Mucosa of gallbladder (tissue), 1 donor: ENCODE measurements at regions not wholly inside any gene's neighbourhood (a gene's known extent, or its start where the extent isn't known, plus 50 kb on each side); places are given as distances from the start of the nearest gene placed in this dataset.

ENCODE experiments used
- DNase-seq: peaks from one replicate; pipeline ENCODE4 v3.0.0-alpha.2; 2020; ENCODE audit warnings: low spot score
- donor health status: DM: no; HTN: no; CAD: no.

DNA sequence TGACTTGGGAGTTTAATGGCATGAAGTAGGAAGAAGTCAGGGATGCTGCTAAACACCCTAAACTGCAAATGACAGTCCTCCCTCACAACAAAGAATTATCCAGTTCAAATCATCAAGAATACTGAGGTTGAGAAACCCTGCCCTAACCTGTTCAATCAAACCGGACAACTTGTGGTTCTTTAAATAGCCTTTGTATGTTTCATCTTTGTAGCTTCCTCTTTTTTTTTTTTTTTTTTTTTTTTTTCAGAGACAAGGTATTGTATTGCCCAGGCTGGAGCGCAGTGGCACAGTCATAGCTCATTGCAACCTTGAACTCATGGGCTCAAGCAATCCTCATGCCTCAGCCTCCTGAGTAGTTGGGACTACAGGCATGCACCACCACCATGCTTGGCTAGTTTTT, 52.5 kb upstream of the TTC29 start:
- no peak for DNase-seq

DNA sequence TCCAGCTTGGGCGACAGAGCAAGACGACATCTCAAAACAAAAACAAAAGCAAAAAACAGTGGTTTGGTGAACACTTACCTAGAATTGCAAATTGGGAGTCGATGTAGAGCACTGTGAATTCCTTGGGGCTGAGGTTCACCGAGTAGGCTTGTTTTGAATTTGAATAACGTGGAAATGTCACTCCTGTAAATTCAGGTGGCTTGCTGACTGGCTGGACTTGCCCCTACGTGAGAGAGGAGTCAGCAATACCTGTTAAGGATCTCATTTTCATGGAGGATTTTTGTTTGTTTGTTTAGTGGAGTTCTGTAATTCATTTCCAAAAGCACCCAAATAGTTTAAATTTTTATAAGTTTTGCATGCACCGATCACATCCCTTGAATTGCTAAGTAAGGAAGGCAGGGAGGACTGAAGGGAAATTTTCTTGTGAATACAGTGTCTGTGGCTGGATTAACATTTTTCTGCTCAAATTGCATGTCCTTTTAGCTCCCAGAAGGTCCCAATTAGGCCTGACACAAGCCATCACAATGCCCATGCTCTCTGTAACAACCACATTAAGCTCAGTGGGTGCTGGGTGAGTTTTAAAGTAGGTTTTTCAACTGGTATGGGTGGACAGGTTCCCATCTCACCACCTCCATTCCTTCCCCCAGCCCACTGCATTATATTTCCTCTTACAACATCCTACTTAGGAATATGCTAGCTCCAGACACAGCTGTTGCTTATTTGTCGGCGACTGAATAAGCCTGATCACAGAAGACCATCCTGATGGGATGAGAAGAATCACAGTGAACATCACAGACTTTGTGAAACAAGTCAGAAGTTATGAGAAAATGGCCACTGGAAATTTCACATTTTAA, 58.5 kb upstream of the TTC29 start:
- DNase-seq: no peak

DNA sequence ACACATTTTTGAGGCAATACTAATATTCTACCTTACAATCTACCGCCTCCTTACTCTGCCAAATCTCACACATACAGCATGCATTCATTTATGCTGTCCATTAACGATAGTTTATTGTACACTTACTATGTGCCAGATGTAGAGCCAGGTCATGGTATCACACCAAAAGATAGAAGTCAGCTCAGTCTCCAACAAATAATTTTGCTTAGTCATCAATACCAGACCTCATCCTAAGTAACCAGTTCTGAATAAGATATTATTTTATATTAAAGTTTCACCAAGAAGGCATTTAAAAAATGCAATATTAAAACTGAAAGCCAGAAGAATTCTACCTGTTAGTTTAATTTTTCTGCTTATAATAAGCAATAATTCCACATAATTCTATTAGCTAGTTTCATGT, 60.6 kb upstream of the TTC29 start:
- no peak for DNase-seq

DNA sequence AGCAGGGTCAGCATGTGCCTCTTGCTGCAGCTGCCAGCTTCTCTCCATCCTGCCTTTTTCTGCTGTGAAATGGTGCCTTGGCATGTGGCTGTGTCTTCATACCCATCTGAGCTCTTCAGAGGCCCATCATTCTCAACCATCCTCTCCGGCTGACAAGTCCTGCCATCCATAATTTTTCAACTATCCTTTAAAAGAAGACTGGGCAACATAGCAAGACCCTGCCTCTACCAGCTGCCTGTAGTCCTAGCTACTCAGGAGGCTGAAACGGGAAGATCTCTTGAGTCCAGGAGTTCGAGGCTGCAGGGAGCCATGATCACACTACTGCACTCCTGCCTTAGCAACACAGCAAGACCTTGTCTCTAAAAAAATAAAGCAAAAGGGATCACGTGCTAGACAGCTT, 64.2 kb upstream of the TTC29 start:
- no peak for DNase-seq

DNA sequence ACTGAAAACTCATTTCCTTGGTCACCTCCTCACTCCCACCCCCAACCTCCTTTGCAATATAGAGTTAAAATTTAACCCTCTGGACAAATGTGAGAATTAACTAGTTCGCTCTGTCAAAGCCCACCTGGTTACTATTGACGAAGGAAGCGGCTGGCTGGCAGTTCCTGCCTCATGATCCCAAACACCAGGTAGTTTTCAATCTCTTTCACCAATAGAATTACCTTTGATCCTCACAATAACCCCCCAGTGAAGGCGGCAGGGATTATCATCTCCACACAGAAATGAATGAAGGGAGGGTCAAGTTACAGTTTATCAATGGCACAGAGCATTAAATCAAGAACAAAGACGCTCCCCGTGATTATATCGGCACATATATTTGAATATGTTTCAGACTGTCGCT, 65.7 kb upstream of the TTC29 start:
- no peak for DNase-seq

DNA sequence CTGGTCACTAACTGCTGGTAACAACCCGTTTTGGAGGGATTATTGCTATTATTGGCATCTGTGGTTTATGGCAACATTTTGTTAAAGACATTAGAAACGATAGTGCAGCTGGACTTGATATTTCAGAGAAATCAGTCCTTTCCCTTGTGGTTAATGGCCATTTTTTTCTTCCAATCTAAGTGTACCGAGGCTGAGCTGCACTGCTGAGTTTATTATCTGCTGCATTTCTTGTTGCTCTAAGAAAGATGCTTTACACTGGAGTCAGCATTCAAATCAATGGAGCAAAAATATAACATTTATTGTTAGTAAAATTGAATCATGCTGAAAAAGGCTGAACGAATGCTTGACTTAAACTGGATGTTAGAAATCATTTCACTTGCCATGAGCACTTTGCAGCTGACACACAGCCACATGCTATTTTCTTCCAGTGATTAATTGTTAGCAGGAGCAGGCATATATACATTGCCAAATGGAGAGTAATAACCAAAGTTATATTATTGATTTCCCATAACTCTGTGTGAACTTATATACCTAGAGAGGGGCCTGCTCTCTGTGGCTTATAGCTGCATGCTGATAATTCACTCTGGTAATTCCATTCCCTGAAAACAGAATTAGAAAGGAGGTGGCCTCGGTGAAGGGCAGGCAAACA, 66.5 kb upstream of the TTC29 start:
- no peak for DNase-seq

DNA sequence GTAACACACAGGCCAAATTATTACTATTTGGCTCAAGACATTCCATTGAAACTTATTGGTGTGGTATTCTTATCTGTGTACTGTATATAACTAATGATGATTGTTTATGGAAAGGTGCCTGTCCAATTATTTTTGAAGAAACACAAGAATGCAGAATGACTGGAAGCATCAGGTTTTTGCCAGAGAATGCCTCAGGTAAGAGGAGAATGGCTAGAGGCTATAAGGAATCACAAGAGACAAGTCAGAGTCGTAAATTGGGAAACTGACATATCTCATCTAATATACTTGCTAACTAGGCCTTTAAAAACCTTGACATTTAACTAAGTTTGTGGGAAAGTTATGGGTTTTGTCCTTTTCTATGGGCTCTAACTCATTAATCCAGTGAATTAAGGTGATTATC, 69.3 kb upstream of the TTC29 start:
- no peak for DNase-seq

DNA sequence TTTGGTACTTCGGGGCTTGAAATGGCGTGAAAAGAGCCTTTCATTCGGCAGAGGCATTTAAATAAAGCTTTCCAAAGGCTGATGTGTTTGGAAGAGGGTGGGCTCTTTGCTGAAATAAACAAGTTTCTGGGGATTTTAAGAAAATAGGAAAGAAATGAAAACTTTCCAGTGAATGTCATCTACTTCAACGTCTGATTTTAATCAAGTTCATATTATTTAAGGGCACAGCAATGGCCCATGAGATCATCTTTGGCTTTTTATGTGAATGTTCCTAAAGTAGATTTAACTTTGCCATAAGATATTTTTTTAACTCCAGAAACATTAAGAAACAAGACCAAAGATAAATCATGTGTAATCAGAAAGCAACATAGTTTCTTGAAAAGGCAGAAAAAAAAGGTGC, 69.8 kb upstream of the TTC29 start:
- no peak for DNase-seq

DNA sequence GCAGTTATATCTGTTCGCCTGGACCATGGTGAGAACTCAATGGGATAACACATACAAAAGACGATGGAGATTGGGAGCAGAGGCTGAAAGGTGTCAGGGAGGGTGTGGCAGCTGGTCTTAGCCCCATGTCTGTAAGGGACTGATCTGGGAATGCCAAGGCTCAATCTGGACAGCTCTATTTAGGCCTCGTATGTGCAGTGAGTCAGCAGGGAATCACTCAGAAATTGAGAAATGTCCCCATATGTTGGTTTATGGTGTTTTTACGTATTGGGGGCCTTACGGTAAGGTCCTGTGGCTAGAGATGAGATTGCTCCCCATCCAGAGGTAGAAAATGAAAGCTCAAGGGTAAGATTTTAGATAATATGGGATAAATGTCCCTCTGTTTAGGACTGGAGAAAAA, 71.4 kb upstream of the TTC29 start:
- no peak for DNase-seq

DNA sequence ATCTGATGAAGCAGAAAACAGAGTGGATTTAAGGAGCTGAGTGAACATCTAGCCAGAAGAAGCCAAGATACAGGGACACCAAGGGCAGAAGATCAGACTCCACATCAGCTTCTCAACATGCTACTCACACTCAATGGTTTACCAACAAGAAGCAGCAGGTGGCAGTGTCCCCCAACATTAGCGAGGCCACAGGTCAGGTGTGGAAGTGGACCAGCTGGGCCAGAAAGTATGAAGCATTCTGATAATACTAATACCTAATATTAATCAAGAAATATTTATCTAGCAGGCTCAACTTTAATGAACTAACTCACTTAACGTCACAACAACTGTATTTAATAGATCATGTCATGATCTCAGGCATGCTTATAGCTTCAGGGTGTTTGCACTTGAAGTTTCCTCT, 73.4 kb upstream of the TTC29 start:
- DNase-seq: peak; percentile 70

DNA sequence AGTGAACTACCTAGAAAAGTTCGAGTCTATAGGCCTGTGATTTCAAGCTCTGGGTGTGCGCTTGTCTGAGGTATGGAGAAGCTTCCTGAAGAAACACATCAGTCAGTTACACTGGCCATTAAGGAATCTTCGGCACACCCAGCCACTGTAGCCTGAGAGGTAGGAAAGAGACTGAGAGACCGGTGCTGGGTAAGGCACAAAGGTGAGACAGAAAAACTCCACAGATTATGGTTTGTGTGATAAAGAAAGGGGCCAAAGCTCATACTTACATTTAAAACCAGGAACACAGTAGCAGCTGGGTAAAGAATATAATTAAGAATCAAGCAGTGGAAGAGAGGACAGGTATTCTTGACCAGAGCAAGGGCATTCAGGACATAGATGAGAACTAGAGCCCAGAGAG, 74.8 kb upstream of the TTC29 start:
- DNase-seq: no peak

DNA sequence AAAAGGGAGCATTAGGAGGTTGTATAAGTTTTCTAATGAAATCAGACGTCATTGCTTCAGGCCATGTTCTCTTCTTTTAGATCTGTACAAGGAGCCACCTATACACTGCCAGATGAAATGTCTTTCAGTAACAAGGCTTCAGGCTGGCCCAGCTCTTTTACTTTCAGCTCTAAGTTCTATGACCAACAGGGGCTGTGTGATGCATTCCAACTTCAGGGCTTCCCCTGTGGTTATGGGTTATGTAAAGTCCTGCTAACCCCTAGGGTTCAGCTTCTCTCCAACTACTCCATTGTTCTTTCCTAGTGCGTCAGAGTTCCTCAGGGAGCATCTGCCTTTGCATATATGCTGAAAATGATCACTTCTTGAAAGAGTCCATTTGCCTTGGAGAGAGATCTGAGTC, 79.4 kb upstream of the TTC29 start:
- DNase-seq: no peak

DNA sequence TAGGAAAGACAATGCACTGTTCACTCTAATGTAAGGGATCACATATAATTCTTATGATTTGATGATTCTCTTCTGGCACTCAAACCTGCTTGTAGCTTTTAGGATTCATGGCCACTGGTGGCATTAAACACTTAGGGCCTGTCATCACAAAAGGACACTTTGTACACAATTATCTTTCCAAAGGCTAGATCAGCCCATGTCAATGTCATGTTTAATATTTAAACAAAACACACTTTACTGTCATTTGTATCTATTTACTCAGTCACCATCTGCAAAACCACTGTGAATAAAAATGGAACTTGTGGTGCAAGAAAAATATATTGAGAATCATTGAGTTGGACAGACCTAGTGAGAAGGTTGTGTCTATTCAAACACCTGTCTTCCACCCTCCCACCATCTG, 83.6 kb upstream of the TTC29 start:
- DNase-seq: no peak

DNA sequence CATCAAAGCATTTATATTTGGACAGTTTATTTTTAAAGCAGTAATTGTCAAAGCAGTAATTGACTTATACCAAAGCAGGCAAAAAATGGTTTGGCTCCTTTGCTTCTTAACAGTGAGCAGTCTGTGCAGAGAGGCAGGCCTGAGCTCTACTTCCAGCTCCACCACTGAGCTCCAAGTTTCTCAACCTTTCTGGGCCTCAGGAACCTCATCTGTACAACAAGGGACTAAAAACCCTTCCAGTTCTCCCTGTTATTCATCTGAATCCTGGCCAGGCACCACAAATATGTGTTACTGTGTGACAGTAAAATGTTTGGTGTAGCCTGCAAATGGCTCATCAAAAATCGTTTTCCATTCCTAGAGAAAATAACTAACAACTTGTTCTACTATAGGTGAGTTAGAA, 88.7 kb upstream of the TTC29 start:
- DNase-seq: no peak

DNA sequence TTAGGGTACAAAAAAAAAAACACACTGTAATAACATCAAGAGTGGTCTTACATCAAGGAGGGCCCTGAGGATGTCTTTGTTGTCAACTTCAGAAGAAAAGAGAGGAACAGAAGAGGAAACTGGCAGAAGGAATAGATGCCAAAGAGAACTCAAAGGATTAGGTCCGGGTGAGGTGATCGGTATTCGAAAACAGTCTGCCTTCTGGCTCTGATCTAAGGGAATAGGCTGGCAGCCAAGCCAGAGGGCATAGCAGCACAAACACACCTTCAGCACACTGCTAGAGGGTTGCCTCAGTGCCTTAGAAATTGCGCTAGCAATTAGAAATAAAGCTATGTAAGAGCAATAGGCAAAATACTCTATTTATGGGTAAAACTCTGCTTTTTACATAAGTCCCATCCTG, 91.4 kb upstream of the TTC29 start:
- no peak for DNase-seq

DNA sequence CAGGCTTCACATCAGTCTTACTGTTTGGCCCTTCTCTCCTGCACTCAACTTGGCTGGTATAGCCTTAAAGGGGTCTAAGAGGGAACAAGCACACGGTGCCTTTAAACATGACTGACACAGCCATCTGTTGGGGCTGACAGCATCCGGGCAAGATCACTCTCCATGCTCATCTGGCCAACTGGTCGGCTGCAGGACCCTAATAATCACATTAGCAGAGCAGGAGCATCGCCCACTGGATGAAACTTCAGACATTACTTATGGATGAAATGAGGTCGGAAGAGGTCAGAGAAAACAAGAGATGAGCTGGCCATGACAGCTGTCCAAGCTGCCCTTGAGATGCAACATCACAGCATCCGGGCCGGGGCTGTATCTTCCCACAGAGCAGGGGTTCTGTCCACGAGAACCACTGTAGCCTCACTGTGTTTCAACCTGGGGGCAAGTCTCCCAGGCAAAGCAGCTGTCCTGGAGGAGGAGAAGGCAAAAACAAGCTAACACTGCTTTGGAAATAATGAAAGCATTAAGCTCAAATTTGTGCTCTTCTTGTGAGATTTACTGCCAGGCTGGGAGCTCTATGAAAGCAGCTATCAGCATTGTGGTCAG, 94.4 kb upstream of the TTC29 start:
- no peak for DNase-seq

DNA sequence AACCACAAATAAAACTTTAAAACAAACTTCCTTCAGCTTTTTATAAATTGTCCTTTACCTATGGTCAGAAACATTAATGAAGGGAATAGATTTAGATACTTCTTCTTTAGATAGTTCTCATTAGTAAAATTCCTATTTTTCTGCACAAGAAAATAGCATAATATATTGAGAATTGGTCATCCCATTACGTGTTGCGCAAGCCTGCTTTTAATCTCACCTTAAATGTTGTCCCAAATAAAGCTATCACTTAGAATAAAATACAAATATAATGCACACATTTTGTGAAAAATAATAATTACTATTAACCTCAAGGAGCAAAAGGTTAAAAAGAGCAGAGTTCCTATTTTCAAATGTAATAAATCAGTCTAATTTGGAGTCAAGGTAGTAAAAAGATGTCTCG, 95.2 kb upstream of the TTC29 start:
- DNase-seq: no peak

DNA sequence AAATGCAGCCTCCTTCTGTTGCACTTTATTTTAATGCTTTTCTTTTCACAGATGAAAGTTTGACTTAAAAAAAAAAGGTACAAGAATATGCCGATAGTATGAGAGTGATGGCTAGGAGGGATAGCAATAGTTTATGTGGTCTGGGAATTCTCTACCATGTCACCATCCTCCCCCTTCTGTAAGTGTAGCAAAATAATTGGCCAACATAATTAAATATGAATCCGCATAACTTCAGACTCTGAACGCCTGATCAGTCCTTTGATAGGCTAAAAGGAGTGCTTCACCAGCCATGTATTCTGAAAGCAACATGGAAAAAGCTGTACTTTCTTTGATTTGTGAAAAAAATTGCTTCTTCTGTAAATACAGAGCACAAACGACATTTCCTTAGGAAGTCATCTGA, 95.7 kb upstream of the TTC29 start:
- no peak for DNase-seq

DNA sequence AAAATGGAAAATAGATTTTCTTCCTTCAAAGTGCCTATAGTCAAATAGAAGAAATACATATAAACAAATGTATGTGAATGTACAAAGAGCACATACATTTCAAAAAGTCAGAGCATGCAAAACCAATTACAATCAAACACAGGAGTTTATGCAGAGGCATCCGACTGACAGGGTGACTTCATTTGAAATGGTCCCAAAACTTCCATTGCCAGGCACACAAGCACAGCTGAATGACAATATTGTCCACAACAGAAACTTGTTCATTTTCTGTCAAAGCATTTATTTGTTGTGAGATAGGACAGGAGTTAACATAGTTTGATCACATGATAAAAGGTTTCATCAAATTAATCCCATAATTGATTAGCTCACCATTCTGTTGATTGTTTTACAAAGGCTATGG, 96.4 kb upstream of the TTC29 start:
- DNase-seq: no peak

DNA sequence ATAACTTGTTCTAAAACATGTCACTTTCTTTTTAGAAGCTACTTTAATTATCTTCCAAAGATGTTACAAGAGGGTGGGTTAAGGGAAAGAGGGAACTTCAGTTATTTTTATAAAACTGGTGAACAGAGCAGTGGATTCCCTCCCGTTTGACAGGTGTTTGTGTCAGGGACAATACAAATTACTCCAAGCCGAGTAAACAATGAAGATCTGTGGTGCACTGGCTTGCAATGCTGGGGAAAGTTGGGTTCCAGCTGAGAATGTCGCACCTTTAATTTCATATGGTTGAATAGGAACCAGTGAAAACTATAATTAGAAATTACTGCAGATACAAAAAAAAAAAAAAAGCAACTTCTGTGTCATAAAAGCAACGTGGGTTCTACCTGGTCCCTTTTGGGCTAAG, 98.6 kb upstream of the TTC29 start:
- DNase-seq: no peak

DNA sequence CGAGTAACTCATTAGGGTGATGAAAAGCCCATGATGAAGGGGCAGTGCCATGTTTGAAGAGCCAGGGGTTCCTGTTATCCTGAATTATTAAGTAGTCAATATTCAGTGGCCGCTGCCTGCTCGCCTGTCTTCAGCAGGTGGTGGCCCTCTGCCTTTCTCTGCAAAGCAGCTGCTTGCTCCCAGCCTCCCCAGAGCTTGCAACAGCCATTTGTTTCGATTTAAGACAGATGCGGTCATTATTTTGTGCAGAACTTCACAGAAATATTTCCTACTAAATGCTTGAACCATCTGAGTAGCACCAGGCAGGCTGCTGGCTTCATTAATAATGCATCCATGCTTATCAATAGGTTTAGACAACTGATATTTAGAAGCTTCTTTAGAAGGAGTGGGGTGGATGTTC, 104.3 kb upstream of the TTC29 start:
- DNase-seq: no peak

DNA sequence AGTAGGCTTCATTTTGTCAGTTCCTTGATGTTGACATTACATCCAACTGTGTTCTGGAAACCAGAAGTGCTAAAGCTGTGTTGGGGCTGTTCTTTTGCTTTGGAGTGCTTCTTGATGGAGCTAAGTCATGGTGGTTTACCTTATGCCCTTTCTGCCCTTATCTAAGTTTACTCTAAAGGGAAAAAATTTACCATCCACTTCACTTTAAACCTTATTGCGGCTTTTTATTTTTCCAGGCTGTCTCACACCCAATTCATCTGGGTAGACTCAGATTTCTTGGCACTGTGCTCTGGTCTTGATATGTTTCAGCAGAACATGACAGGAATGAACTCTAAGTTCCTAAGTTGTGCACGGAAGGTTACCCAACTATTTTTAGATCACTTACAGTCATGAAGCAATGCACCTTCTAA, 104.7 kb upstream of the TTC29 start:
- no peak for DNase-seq

DNA sequence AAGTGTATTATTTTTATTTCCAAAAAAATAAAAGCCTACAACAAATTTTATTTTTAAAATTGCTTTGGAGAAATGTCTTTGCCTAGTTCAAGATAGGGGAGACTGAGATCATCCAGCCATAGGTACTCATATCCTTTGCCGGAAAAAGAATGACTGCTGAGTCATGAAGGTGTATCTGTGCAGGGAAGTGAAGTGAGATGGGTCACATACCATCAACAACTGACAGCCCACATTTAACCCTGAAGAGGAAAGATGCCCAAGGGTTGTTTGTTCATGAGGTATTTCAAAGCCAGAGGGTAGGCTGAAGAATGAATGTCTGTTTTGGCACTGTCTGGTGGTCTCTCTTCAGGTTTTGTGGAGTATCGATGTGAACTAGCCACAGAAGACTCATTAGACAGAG, 106.7 kb upstream of the TTC29 start:
- no peak for DNase-seq
